ENCODE measurements at regions not wholly inside any gene's neighbourhood (a gene's known extent, or its start where the extent isn't known, plus 50 kb on each side); places are given as distances from the start of the nearest gene placed in this dataset.

- H3K9me2 ChIP-seq (ENCODE audit: low read depth, low read length) = no peaks in the 10 kb centered on the region
- no peaks in the 10 kb centered on the region for H3K36me3 ChIP-seq (ENCODE audit: insufficient read depth, low read length)
- H4K20me1 ChIP-seq (ENCODE audit: insufficient read depth, low read length) = no peaks in the 10 kb centered on the region
- no peak for TF ChIP-seq CTCF (IDR thresholded peaks at IDR 0.05; ENCODE audit: low read length)
- TF ChIP-seq EZH2 (IDR thresholded peaks at IDR 0.05; ENCODE audit: borderline replicate concordance, low read length) = no peak
- H3K9ac ChIP-seq (ENCODE audit: low read length) = no peak overlapping the region
- H3K4me1 ChIP-seq (ENCODE audit: insufficient read depth, low read length, severe bottlenecking) = no peaks in the 10 kb centered on the region
- H3K9me3 ChIP-seq (ENCODE audit: low read length) = no peaks in the 10 kb centered on the region
- H3K27ac ChIP-seq (ENCODE audit: low read depth, low read length, poor library complexity, severe bottlenecking) = no peak overlapping the region
- H3K27me3 ChIP-seq (ENCODE audit: insufficient read depth, low read length) = no peaks in the 10 kb centered on the region
- H3K4me3 ChIP-seq (ENCODE audit: low read depth, low read length, poor library complexity, severe bottlenecking) = no peak overlapping the region
- H3K4me2 ChIP-seq (ENCODE audit: low read length) = no peak overlapping the region
- H2AFZ ChIP-seq (ENCODE audit: low read length) = no peak overlapping the region
- H3F3A ChIP-seq (ENCODE audit: insufficient read depth, low read length) = no peaks in the 10 kb centered on the region
- no peaks in the 10 kb centered on the region for H3K79me2 ChIP-seq (ENCODE audit: insufficient read depth, low read length)
These were observed 389.7 kb downstream of the RPS6KC1 start for GRCh38 chr1:213440766-213441165.

GRCh38 chr1:213443415-213443814 is 392.4 kb downstream of the RPS6KC1 start:
- no peak overlapping the region for H3K4me2 ChIP-seq (ENCODE audit: low read length)
- H3K27me3 ChIP-seq (ENCODE audit: insufficient read depth, low read length) = no peaks in the 10 kb centered on the region
- no peaks in the 10 kb centered on the region for H3K36me3 ChIP-seq (ENCODE audit: insufficient read depth, low read length)
- H3K9me3 ChIP-seq (ENCODE audit: low read length) = no peaks in the 10 kb centered on the region
- H4K20me1 ChIP-seq (ENCODE audit: insufficient read depth, low read length) = no peaks in the 10 kb centered on the region
- no peak overlapping the region for H3K9ac ChIP-seq (ENCODE audit: low read length)
- no peaks in the 10 kb centered on the region for H3K4me1 ChIP-seq (ENCODE audit: insufficient read depth, low read length, severe bottlenecking)
- H3F3A ChIP-seq (ENCODE audit: insufficient read depth, low read length) = no peaks in the 10 kb centered on the region
- H2AFZ ChIP-seq (ENCODE audit: low read length) = no peak overlapping the region
- no peak overlapping the region for H3K4me3 ChIP-seq (ENCODE audit: low read depth, low read length, poor library complexity, severe bottlenecking)
- no peak overlapping the region for H3K27ac ChIP-seq (ENCODE audit: low read depth, low read length, poor library complexity, severe bottlenecking)
- TF ChIP-seq EZH2 (IDR thresholded peaks at IDR 0.05; ENCODE audit: borderline replicate concordance, low read length) (no peak), CTCF (IDR thresholded peaks at IDR 0.05; ENCODE audit: low read length) (no peak)
- no peaks in the 10 kb centered on the region for H3K79me2 ChIP-seq (ENCODE audit: insufficient read depth, low read length)
- no peaks in the 10 kb centered on the region for H3K9me2 ChIP-seq (ENCODE audit: low read depth, low read length)

GRCh38 chr1:213444224-213444623 is 393.2 kb downstream of the RPS6KC1 start:
- H3F3A ChIP-seq (ENCODE audit: insufficient read depth, low read length) = no peaks in the 10 kb centered on the region
- H3K4me2 ChIP-seq (ENCODE audit: low read length) = no peak overlapping the region
- H3K79me2 ChIP-seq (ENCODE audit: insufficient read depth, low read length) = no peaks in the 10 kb centered on the region
- H3K4me3 ChIP-seq (ENCODE audit: low read depth, low read length, poor library complexity, severe bottlenecking) = no peak overlapping the region
- no peaks in the 10 kb centered on the region for H3K4me1 ChIP-seq (ENCODE audit: insufficient read depth, low read length, severe bottlenecking)
- H3K27me3 ChIP-seq (ENCODE audit: insufficient read depth, low read length) = no peaks in the 10 kb centered on the region
- no peak overlapping the region for H3K27ac ChIP-seq (ENCODE audit: low read depth, low read length, poor library complexity, severe bottlenecking)
- no peaks in the 10 kb centered on the region for H4K20me1 ChIP-seq (ENCODE audit: insufficient read depth, low read length)
- H3K9ac ChIP-seq (ENCODE audit: low read length) = no peak overlapping the region
- no peak overlapping the region for H2AFZ ChIP-seq (ENCODE audit: low read length)
- TF ChIP-seq CTCF (IDR thresholded peaks at IDR 0.05; ENCODE audit: low read length) (no peak), EZH2 (IDR thresholded peaks at IDR 0.05; ENCODE audit: borderline replicate concordance, low read length) (no peak)
- no peaks in the 10 kb centered on the region for H3K36me3 ChIP-seq (ENCODE audit: insufficient read depth, low read length)
- H3K9me3 ChIP-seq (ENCODE audit: low read length) = no peaks in the 10 kb centered on the region
- H3K9me2 ChIP-seq (ENCODE audit: low read depth, low read length) = no peaks in the 10 kb centered on the region

All from OCI-LY1 (cell line).